GM13977 (cell line): ENCODE measurements at regions not wholly inside any gene's neighbourhood (a gene's known extent, or its start where the extent isn't known, plus 50 kb on each side); places are given as distances from the start of the nearest gene placed in this dataset.
"Not testable (repeated sequence)": the region's sequence is repeated elsewhere in the genome, so short reads cannot be mapped to it uniquely, and the experiment has no call there.

Experiments
- DNase-seq: peaks from one replicate; pipeline ENCODE4 v3.0.0; 2012; ENCODE audit warnings: low spot score
- CTCF ChIP-seq: IDR thresholded peaks from 2 replicates; pipeline ENCODE4 v1.5.1; 2012; ENCODE audit warnings: mild to moderate bottlenecking, control low read depth; ENCODE audit not compliant: insufficient read depth; ENCODE audit errors: extremely low read depth, missing control alignments
- in situ Hi-C: fragments of 300-500 bp; cut with MboI; formaldehyde crosslinking; loops from one replicate; pipeline ENCODE4 v1.12.0; 2022; ENCODE audit warnings: low sequenced_read_pairs, low pct_unique_long_range_greater_than_20kb, mixed read lengths, inconsistent platforms; ENCODE audit not compliant: unreplicated experiment

GRCh38 chr2:132272713-132273112 lies 111.0 kb upstream of the ANKRD30BL start:
- no peak for DNase-seq
- in situ Hi-C loops: no loop called here
- no peak for TF ChIP-seq CTCF

- in situ Hi-C loops, DNase-seq: not testable (repeated sequence)
Measured at GRCh38 chr2:132273585-132273984, 111.8 kb upstream of the ANKRD30BL start.

GRCh38 chr2:132274000-132274399 lies 112.2 kb upstream of the ANKRD30BL start:
- in situ Hi-C loops: no loop called here
- DNase-seq: no peak
- TF ChIP-seq CTCF: no peak

GRCh38 chr2:132275396-132275795 lies 113.6 kb upstream of the ANKRD30BL start:
- DNase-seq: no peak
- in situ Hi-C loops: no loop called here
- no peak for TF ChIP-seq CTCF

- in situ Hi-C loops: no loop called here
- no peak for TF ChIP-seq CTCF
- no peak for DNase-seq
Measured at GRCh38 chr2:132276571-132276981, 114.8 kb upstream of the ANKRD30BL start.

- DNase-seq: no peak
- in situ Hi-C loops: no loop called here
- no peak for TF ChIP-seq CTCF
Measured at GRCh38 chr2:132278267-132278666, 116.5 kb upstream of the ANKRD30BL start.

GRCh38 chr2:132279344-132279743 lies 117.6 kb upstream of the ANKRD30BL start:
- no peak for DNase-seq
- in situ Hi-C loops: no loop called here
- no peak for TF ChIP-seq CTCF
